ENCODE measurements at regions not wholly inside any gene's neighbourhood (a gene's known extent, or its start where the extent isn't known, plus 50 kb on each side); places are given as distances from the start of the nearest gene placed in this dataset.

DNA sequence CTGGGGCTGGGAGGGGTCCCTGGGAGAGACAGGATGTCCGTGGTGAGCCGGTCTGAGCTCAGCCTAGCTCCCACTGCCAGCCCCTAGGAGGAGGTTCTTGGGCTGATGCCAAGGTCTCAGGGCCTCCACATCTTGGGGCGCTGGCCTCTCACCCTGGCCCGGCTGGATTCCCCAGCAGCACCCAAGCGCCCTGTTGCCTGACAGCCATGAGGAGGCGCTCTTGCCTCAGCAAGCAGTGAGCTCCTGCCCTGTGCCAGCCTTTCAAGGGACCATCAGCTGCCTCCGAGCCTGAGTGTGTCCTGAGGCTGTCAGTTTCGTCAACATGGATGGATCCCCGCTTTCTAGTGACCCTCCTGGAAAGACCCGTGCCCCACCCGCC is 234.9 kb upstream of the CIBAR2 start:
- Mint-ChIP-seq H3K27me3 (peaks cover 7% of the 10 kb centered on the region), H3K4me3 (no peak overlapping the region), H3K4me1 (no peaks in the 10 kb centered on the region), H3K27ac (ENCODE audit: low read depth) (no peak overlapping the region), H3K9me3 (peaks cover 6% of the 10 kb centered on the region), H3K36me3 (ENCODE audit: insufficient read depth) (no peaks in the 10 kb centered on the region)
- DNase-seq (ENCODE audit: low spot score in 2 of 2), result no peak
- no peak for ATAC-seq (replicated peaks; ENCODE audit: extremely low read depth, poor library complexity, severe bottlenecking)

DNA sequence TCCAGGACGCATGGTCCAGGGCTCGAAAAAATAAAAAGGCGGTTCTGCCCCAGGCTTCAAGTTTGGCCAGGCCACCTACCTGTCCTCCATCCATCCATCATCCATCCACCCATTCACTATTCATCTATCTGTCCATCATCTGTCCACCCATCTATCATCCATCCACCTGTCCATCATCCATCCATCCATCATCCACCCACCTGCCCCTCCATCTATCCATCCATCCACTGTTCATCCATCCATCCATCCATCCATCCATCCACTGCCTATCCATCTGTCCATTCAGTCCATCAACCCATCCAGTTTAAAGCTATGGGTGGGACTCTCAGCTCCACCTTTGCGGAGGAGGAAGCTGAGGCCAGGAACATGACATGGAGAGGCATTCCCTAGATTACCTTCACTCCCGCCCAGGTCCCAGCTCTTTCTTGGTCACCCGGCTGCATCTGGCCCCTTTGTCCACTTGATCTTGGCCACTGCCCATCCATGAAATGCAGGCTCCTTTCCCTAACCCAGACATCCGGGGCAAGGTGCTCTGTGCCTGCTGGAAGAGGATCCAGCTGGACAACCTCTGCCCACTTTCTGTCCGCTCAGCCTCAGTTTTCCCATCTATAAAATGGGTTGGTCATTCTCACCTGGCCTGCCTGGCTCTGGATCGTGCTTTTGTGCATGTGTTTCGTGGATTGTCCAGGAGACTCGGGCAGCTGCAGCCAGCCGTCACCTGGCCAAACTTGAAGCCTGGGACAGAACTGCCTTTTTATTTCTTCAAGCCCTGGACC is 236.0 kb upstream of the CIBAR2 start:
- H3K36me3 Mint-ChIP-seq (ENCODE audit: insufficient read depth), result no peaks in the 10 kb centered on the region
- no peak for DNase-seq (ENCODE audit: low spot score in 2 of 2)
- no peak overlapping the region for H3K4me3 Mint-ChIP-seq
- H3K9me3 Mint-ChIP-seq, result peaks cover 6% of the 10 kb centered on the region
- no peaks in the 10 kb centered on the region for H3K27me3 Mint-ChIP-seq
- no peak for ATAC-seq (replicated peaks; ENCODE audit: extremely low read depth, poor library complexity, severe bottlenecking)
- no peaks in the 10 kb centered on the region for H3K4me1 Mint-ChIP-seq
- H3K27ac Mint-ChIP-seq (ENCODE audit: low read depth), result no peak overlapping the region

DNA sequence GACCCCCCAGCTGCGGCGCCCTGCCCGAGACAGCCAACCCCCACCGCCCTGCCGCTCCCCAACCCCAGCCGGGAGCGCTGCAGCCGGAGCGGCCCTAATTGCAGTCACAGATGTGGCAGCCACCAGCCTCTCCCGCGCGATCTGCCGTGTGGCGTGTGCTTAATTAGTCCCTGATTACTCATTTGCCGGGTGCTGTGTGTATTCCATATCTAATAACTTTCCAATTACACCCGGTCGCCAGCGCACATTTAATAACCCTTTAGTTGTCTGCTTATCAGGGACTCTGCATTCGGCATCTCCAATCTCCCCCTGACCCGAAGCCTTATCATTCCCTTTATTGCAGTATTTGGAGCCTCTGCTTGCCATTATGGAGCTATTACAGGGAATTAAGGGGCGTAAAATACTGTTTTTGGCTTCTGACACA is 236.7 kb upstream of the CIBAR2 start:
- Mint-ChIP-seq H3K27ac (ENCODE audit: low read depth) (no peak overlapping the region), H3K4me1 (no peaks in the 10 kb centered on the region), H3K27me3 (no peaks in the 10 kb centered on the region), H3K36me3 (ENCODE audit: insufficient read depth) (no peaks in the 10 kb centered on the region), H3K9me3 (peaks cover 6% of the 10 kb centered on the region), H3K4me3 (no peak overlapping the region)
- no peak for DNase-seq (ENCODE audit: low spot score in 2 of 2)
- no peak for ATAC-seq (replicated peaks; ENCODE audit: extremely low read depth, poor library complexity, severe bottlenecking)

DNA sequence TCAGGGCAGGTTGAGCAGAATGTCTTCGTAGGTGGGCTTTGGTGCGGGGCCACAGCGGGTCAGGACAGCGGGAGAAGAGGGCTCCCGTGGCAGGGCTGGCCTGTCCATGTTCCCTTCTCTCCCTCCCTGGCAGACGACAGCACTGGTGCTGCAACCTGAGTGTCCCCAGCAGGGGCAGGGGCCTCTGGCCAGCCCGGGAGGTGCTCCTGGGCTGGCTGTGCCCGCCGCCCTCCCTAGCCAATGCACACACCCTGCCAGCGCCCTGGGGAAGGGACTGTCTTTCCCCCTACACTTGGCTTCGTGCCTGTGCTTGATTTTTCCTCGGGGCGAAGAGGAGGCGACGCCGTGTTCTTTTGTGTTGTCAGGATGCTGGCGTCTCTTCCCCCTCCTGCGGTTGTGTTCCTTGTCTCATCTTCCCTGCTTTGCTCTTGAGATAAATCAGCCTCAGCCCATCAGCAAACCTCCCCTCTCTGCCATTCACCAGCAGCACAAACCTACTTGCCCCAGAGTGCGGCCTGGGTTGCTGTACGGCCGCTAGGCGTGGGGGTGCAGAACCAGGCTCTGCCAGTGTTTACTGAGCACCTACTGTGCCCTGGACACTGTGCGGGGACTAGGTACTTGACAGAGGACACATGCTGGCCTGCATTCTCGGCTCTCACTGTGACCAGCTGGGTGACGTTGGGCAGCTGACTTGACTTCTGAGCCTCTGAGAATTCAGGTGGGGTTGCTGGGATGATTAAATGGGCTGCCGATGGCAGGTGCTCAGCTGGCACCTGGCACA is 237.3 kb upstream of the CIBAR2 start:
- ATAC-seq (replicated peaks; ENCODE audit: extremely low read depth, poor library complexity, severe bottlenecking), result no peak
- no peak for DNase-seq (ENCODE audit: low spot score in 2 of 2)
- no peaks in the 10 kb centered on the region for H3K36me3 Mint-ChIP-seq (ENCODE audit: insufficient read depth)
- no peaks in the 10 kb centered on the region for H3K4me1 Mint-ChIP-seq
- no peak overlapping the region for H3K27ac Mint-ChIP-seq (ENCODE audit: low read depth)
- H3K27me3 Mint-ChIP-seq, result no peaks in the 10 kb centered on the region
- H3K4me3 Mint-ChIP-seq, result no peak overlapping the region
- H3K9me3 Mint-ChIP-seq, result peaks cover 6% of the 10 kb centered on the region

DNA sequence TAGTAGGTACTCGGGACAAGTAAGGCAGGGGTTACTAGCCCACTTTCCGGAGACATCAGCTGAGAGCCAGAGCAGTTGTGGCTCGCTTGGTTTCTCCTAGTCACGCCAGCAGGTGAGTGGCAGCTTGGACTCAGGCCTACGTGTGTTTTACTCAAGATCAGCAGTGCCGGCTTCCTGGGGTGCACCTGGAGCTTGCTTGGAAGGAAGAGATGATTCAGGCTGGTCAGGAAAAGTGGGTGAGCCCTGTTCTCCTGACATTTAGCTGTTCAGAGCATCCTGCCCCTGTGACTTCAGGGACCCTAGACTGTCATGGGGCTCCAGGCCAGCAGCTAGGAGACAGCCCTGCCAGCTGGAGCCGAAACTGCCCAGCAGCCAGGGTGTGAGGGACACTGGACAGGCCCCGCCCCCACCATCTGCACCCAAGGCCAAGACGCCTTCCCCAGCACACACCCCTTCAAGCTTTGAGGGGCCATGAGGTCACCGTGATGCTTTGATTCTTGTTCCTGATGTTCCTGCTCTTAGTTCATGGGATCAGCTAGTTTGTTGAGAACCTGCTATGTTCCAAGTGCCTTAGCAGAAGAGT is 238.0 kb upstream of the CIBAR2 start:
- no peak for DNase-seq (ENCODE audit: low spot score in 2 of 2)
- peaks cover 6% of the 10 kb centered on the region for H3K9me3 Mint-ChIP-seq
- no peak overlapping the region for H3K4me3 Mint-ChIP-seq

DNA sequence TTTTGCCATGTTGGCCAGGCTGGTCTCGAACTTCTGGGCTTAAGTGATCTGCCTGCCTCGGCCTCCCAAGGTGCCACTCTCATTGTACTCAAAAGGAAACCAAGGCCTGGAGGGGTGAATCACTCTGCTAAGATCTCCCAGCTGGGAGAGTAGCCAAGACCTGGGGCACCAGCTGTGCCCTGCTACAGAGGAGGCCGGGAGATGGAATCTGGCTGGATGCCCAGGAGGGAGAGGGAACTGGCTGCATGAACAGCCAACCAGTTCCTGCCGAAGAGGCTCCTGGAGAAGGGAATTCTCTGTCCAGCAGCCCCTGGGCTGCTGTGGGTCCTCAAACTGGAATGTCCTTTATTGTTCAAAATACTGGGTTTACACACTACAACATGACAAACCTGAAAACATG is 238.7 kb upstream of the CIBAR2 start:
- DNase-seq (ENCODE audit: low spot score in 2 of 2) (no peak), ATAC-seq (replicated peaks; ENCODE audit: extremely low read depth, poor library complexity, severe bottlenecking) (no peak)
- Mint-ChIP-seq H3K9me3 (peaks cover under 1% of the 10 kb centered on the region), H3K4me1 (no peaks in the 10 kb centered on the region), H3K4me3 (no peak overlapping the region), H3K27me3 (no peaks in the 10 kb centered on the region), H3K36me3 (ENCODE audit: insufficient read depth) (no peaks in the 10 kb centered on the region), H3K27ac (ENCODE audit: low read depth) (no peak overlapping the region)

More for the DNA sequence above, 238.0 kb upstream of the CIBAR2 start:
- H3K36me3 Mint-ChIP-seq (ENCODE audit: insufficient read depth), result no peaks in the 10 kb centered on the region
- ATAC-seq (replicated peaks; ENCODE audit: extremely low read depth, poor library complexity, severe bottlenecking), result no peak
- H3K27ac Mint-ChIP-seq (ENCODE audit: low read depth), result no peak overlapping the region
- no peaks in the 10 kb centered on the region for H3K27me3 Mint-ChIP-seq
- no peaks in the 10 kb centered on the region for H3K4me1 Mint-ChIP-seq

DNA sequence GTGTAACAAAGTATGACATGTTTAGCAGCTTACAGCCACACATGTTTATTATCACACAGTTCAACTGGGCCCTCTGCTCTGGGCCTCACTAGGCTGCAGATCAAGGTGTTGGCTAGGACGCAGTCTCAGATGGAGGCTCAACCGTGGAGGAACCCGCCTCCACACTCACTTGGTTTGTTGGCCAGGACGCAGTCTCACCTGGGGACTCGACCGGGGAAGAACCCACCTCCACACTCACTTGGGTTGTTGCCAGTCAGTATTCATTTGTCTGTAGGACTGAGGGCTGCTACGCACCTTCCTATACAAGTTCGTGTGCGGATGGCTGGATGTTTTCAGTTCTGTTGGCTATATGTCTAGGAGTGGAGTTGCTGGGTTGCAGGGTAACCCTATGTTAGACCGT is 240.7 kb upstream of the CIBAR2 start:
- ATAC-seq (replicated peaks; ENCODE audit: extremely low read depth, poor library complexity, severe bottlenecking), result no peak
- no peaks in the 10 kb centered on the region for H3K9me3 Mint-ChIP-seq
- no peaks in the 10 kb centered on the region for H3K27me3 Mint-ChIP-seq
- H3K4me3 Mint-ChIP-seq, result no peak overlapping the region
- no peaks in the 10 kb centered on the region for H3K36me3 Mint-ChIP-seq (ENCODE audit: insufficient read depth)
- no peaks in the 10 kb centered on the region for H3K4me1 Mint-ChIP-seq
- DNase-seq (ENCODE audit: low spot score in 2 of 2), result no peak
- H3K27ac Mint-ChIP-seq (ENCODE audit: low read depth), result no peak overlapping the region

DNA sequence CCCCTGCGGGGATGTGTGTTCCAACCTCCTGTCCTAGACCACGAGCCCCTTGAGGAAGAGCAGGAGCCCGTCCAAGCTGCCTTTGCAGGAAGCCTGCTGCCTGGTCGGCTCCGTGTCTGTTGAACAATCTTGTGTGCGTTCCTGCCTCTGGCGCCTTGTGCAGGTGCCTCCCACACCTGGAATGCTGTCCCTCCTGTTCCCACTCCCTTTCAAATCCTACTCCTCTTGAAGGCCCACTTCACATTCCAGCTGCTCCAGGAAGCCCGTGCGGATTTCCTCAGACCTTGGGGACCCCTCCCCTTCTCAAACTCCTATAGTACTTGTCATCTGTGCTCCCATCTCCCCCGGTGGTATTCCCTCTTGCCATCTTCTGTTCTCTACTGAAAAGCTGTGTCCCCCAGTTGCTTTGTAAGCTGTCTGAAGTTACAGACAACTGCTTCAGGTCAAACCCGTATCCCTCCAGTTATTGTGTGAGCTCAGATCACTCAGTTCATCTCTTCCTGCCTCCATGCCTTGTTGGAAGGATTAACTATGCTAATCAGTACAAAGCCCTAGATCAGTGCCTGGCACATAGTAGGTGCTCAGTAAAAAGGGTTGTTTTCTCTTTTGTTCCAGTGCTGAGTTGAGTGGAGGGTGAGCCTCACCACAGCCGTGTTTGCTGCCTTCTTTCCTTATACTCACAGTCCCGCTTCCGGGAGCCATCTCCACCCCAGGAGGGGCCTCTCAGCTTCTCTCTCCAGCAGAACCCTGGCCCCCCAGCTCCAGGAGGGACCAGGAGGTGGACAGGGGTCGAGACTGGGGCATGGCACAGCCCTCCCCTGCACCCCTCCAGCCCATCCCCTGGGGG is 241.8 kb upstream of the CIBAR2 start:
- ATAC-seq (replicated peaks; ENCODE audit: extremely low read depth, poor library complexity, severe bottlenecking), result no peak
- Mint-ChIP-seq H3K36me3 (ENCODE audit: insufficient read depth) (no peaks in the 10 kb centered on the region), H3K27me3 (no peaks in the 10 kb centered on the region), H3K9me3 (no peaks in the 10 kb centered on the region), H3K4me3 (no peak overlapping the region), H3K4me1 (no peaks in the 10 kb centered on the region), H3K27ac (ENCODE audit: low read depth) (no peak overlapping the region)
- DNase-seq (ENCODE audit: low spot score in 2 of 2), result no peak

DNA sequence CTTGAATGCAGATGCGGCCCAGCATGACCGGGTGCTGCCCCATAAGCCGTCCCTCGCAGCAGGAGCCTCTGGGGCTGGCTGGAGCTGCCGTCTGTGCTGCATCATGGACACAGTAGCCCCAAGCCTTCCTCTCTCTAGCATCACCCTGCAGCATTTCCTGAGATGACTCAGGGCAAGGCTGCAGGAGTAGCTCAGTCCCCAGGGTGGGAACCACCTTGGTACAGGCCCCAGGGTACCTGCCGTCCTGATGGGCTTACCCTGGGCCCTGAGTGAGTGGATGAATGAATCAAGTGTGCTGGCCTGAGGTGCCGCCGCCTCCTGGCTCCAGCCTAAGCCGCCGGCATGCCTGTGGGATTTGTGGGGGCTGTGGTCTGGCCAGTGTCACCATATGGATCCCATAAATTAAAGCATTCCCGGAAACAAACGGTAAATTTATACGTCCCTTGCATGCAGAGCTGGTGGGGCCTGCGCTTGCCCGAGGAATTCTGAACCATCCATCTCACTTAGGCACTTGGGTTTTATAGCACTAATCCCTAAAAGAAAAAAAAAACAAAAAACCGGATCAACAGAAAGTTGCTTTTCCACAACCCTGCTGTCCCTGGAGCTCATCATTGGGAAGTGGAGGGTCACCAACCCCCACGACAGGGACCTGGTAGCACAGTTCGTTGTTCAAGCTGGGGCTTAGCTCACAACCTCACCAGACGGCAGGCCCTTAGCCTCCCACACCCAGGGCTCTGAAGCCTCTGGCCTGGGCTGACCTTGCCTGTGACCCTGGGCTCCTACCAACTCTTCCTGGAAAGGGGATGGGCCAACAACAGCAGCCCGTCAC is 242.6 kb upstream of the CIBAR2 start:
- no peaks in the 10 kb centered on the region for H3K9me3 Mint-ChIP-seq
- H3K4me3 Mint-ChIP-seq, result no peak overlapping the region
- H3K4me1 Mint-ChIP-seq, result no peaks in the 10 kb centered on the region
- DNase-seq (ENCODE audit: low spot score in 2 of 2) (no peak), ATAC-seq (replicated peaks; ENCODE audit: extremely low read depth, poor library complexity, severe bottlenecking) (no peak)
- H3K27me3 Mint-ChIP-seq, result no peaks in the 10 kb centered on the region
- no peak overlapping the region for H3K27ac Mint-ChIP-seq (ENCODE audit: low read depth)
- no peaks in the 10 kb centered on the region for H3K36me3 Mint-ChIP-seq (ENCODE audit: insufficient read depth)

DNA sequence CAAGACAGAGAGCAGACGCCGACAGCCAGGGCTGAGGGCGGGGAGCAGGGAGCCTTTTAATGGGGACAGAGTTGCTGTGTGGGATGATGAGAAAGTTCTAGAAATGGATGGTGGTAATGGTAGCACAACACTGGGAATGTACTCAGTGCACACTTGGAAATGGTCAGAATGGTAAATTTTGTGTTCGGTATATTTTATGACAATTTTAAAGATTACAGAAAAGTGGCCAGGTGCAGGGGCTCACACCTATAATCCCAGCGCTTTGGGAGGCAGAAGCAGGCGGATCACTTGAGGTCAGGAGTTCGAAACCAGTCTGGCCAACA is 243.2 kb upstream of the CIBAR2 start:
- Mint-ChIP-seq H3K4me3 (no peak overlapping the region), H3K9me3 (no peaks in the 10 kb centered on the region), H3K36me3 (ENCODE audit: insufficient read depth) (no peaks in the 10 kb centered on the region), H3K4me1 (no peaks in the 10 kb centered on the region), H3K27ac (ENCODE audit: low read depth) (no peak overlapping the region), H3K27me3 (no peaks in the 10 kb centered on the region)
- no peak for ATAC-seq (replicated peaks; ENCODE audit: extremely low read depth, poor library complexity, severe bottlenecking)
- no peak for DNase-seq (ENCODE audit: low spot score in 2 of 2)

DNA sequence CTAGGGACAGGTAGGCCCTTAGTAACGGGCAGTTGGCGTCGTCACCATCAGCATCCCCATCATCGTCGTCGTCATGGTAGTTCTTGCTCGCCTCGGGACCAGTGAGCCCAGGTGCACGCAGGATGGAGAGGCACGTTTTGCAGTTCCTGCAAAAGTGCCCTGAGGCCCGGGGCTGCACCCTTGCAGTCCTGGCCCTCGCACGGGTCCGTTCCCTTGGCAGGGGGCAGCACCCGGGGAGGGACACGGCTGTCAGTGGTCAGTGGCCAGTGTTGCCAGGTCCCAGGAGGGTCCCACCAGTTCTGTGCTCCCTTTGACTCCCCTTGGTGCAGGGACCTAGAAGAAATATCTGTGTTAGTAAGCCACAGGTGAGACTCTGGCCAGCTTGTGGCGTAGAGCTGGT is 243.9 kb upstream of the CIBAR2 start:
- Mint-ChIP-seq H3K27me3 (no peaks in the 10 kb centered on the region), H3K9me3 (no peaks in the 10 kb centered on the region), H3K4me3 (no peak overlapping the region), H3K36me3 (ENCODE audit: insufficient read depth) (no peaks in the 10 kb centered on the region), H3K4me1 (no peaks in the 10 kb centered on the region), H3K27ac (ENCODE audit: low read depth) (no peak overlapping the region)
- ATAC-seq (replicated peaks; ENCODE audit: extremely low read depth, poor library complexity, severe bottlenecking), result no peak
- DNase-seq (ENCODE audit: low spot score in 2 of 2), result no peak

DNA sequence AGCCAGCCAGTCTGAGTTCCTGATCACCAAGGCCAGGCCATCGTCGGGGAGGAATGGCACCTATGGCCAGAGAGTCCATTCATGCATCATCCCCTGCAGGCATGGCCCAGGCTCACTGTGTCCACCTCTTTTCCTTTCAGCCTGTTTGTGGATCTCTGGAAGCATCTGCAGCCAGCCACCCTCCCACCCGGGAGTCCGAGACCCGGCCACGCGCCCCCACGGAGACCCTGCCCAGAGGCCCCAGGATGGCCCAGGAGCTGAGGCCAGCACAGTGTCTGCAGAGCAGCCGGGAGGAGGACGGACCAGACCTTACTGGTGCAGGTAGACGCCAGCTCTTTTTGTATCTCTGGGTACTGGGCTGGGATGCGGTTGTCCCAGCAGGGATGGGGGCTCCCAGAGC is 245.1 kb upstream of the CIBAR2 start:
- Mint-ChIP-seq H3K4me1 (no peaks in the 10 kb centered on the region), H3K4me3 (no peak overlapping the region), H3K9me3 (no peaks in the 10 kb centered on the region), H3K27me3 (no peaks in the 10 kb centered on the region), H3K27ac (ENCODE audit: low read depth) (no peak overlapping the region), H3K36me3 (ENCODE audit: insufficient read depth) (peaks cover 1% of the 10 kb centered on the region)
- ATAC-seq (replicated peaks; ENCODE audit: extremely low read depth, poor library complexity, severe bottlenecking), result no peak
- DNase-seq (ENCODE audit: low spot score in 2 of 2), result no peak

Data from central memory CD8-positive, alpha-beta T cell (primary cell).